Body of pancreas (tissue), 4 donors: ENCODE measurements at regions not wholly inside any gene's neighbourhood (a gene's known extent, or its start where the extent isn't known, plus 50 kb on each side); places are given as distances from the start of the nearest gene placed in this dataset.

Experiments used
- ATAC-seq: fragments of 150-250 bp; one replicate; pipeline ENCODE4 v1.9.1; 2016
- DNase-seq, 4 donors: peaks; one replicate each; pipeline ENCODE4 v3.0.0-alpha.2; 2019
- H3K27ac ChIP-seq, 4 donors: fragments of 200-600 bp; sonication (generic); 1 replicate in 3 of 4; 2 replicates in 1 of 4; pipeline versions ENCODE4 v1.5.1 to v1.6.1; 2016 to 2019; ENCODE audit warnings: mild to moderate bottlenecking in 1 of 4, mixed read lengths in 1 of 4, moderate library complexity in 1 of 4
- H3K27me3 ChIP-seq, 2 donors: fragments of 200-600 bp; sonication (generic); one replicate each; pipeline ENCODE4 v1.6.0; 2016; ENCODE audit warnings: mild to moderate bottlenecking in 1 of 2
- H3K36me3 ChIP-seq, 2 donors: fragments of 200-600 bp; sonication (generic); replicated peaks in 1 of 2; 2 replicates each; pipeline ENCODE4 v1.5.1; 2016; ENCODE audit warnings: low read depth in 2 of 2; ENCODE audit not compliant: insufficient read depth in 1 of 2
- H3K4me1 ChIP-seq: fragments of 200-600 bp; sonication (generic); one replicate; pipeline ENCODE4 v1.6.0; 2016
- H3K4me3 ChIP-seq, 2 donors: fragments of 200-600 bp; sonication (generic); 1 replicate in 1 of 2; 2 replicates in 1 of 2; pipeline ENCODE4 v1.5.1; 2016 to 2019
- H3K9me3 ChIP-seq, 3 donors: fragments of 200-600 bp; sonication (generic); 1 replicate in 2 of 3; 2 replicates in 1 of 3; pipeline ENCODE4 v1.5.1; 2016
- POLR2A ChIP-seq, 3 donors: fragments of 450-650 bp; IDR thresholded peaks; one replicate each; pipeline ENCODE4 v1.6.1; 2016; ENCODE audit warnings: antibody characterized with exemption in 3 of 3, mild to moderate bottlenecking in 2 of 3
- WGBS, 2 donors: methylation state at CpG; one replicate each; pipeline ENCODE4 v1.1.5; 2017; 5-methylcytosine and 5-hydroxymethylcytosine counted together
- intact Hi-C: fragments of 100-400 bp; cut with DNase I; formaldehyde crosslinking; loops from one replicate; pipeline ENCODE4 v1.15.1; 2023
- TF ChIP-seq, protein P1 (sequence below), 7 experiments: fragments of 450-650 bp in 4 of 7; fragments of 200-600 bp in 3 of 7; sonication (generic) in 3 of 7; IDR thresholded peaks; one replicate each; pipeline ENCODE4 v1.5.1; 2016 to 2019; ENCODE audit warnings: antibody characterized with exemption in 7 of 7

DNA sequence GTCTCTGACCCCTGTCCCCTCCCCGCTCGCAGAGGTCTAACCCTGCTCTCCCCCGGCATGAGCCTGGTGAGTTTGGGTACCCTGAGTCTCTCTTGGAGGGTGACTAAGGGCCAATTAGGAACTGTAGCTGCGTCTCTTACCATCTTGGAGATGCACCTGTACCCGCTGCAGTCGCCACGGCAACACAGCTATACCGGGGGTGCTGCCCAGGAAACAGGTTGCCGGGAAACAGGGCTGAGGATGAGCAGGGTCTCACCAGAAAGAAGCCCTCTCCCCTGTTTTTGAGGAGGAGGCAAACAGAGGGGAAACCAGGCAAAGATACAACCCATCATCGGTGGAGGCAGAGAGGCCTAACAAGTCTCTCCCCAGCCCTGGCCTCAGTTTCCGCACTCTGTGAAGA, 140.2 kb downstream of the TMEM132E start:
- Histone ChIP-seq H3K9me3 (no peaks in the 10 kb centered on the region), H3K27ac (no peak overlapping the region), H3K36me3 (no peaks in the 10 kb centered on the region), H3K4me3 (no peak overlapping the region), H3K27me3 (no peaks in the 10 kb centered on the region), H3K4me1 (peaks cover 5% of the 10 kb centered on the region)
- ATAC-seq (no peak), DNase-seq (no peak)
- TF ChIP-seq POLR2A (IDR thresholded peaks at IDR 0.05) = no peak
- TF ChIP-seq, protein P1, sequence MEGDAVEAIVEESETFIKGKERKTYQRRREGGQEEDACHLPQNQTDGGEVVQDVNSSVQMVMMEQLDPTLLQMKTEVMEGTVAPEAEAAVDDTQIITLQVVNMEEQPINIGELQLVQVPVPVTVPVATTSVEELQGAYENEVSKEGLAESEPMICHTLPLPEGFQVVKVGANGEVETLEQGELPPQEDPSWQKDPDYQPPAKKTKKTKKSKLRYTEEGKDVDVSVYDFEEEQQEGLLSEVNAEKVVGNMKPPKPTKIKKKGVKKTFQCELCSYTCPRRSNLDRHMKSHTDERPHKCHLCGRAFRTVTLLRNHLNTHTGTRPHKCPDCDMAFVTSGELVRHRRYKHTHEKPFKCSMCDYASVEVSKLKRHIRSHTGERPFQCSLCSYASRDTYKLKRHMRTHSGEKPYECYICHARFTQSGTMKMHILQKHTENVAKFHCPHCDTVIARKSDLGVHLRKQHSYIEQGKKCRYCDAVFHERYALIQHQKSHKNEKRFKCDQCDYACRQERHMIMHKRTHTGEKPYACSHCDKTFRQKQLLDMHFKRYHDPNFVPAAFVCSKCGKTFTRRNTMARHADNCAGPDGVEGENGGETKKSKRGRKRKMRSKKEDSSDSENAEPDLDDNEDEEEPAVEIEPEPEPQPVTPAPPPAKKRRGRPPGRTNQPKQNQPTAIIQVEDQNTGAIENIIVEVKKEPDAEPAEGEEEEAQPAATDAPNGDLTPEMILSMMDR (IDR thresholded peaks at IDR 0.05) = no peak
- 68 to 72% methylated on average over 11 of the region's 11 CpGs for WGBS, 2 donors
- intact Hi-C loops = no loop called here

DNA sequence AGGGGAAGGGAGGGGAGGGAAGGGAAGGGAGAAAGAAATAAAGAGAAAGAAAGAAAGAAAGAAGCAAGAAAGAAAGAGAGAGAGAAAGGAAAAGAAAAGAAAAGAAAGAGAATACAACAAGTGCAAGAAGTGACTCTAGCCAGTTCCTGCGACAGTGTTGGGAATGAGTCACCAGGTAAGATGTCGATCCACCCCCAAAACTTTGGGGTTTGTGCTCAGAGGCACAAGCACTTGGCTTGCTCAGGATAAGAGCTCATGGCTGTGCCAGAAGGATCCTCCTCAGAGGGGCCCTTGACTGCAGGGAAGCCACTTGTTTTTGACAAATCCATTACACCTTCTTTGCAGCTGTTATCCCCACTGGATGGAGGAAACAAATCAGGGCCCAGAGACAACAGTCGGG, 137.7 kb downstream of the TMEM132E start:
- no peak for ATAC-seq
- intact Hi-C loops = no loop called here
- H3K4me1 ChIP-seq = peaks cover 5% of the 10 kb centered on the region
- TF ChIP-seq POLR2A (IDR thresholded peaks at IDR 0.05) = no peak
- TF ChIP-seq, protein P1 (IDR thresholded peaks at IDR 0.05) = no peak
- no peaks in the 10 kb centered on the region for H3K27me3 ChIP-seq
- no peak overlapping the region for H3K4me3 ChIP-seq
- 30 to 46% methylated on average over 3 of the region's 3 CpGs for WGBS, 2 donors
- H3K9me3 ChIP-seq = no peaks in the 10 kb centered on the region
- H3K27ac ChIP-seq = no peak overlapping the region
- H3K36me3 ChIP-seq = no peaks in the 10 kb centered on the region
- DNase-seq = no peak

DNA sequence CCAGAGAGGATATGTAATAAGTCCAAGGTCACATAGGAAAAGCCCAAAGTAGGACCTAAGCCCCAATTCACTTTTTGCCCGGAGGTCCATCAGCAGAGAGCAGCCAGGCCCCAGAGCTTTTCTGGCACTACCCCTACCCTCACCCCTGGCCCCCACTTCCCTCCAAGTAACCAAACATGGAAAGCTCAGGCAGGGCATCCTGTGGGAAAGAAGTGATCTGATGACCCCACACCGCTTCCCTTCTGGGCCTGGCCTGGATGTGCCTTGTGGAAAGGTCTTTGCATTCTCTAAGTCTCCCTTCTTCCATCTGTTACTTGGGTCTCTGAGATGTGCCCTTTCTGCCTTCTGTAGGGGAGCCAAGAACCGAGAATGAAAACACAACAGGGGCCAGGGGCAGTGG, 136.9 kb downstream of the TMEM132E start:
- H3K9me3 ChIP-seq = no peaks in the 10 kb centered on the region
- no peaks in the 10 kb centered on the region for H3K4me1 ChIP-seq
- DNase-seq = no peak
- no peaks in the 10 kb centered on the region for H3K36me3 ChIP-seq
- no peak overlapping the region for H3K27ac ChIP-seq
- no peak for TF ChIP-seq POLR2A (IDR thresholded peaks at IDR 0.05)
- TF ChIP-seq, protein P1 (IDR thresholded peaks at IDR 0.05) = no peak
- no peak overlapping the region for H3K4me3 ChIP-seq
- intact Hi-C loops = no loop called here
- no peak for ATAC-seq
- H3K27me3 ChIP-seq = no peaks in the 10 kb centered on the region
- WGBS, 2 donors = 73 to 81% methylated on average over 3 of the region's 3 CpGs

DNA sequence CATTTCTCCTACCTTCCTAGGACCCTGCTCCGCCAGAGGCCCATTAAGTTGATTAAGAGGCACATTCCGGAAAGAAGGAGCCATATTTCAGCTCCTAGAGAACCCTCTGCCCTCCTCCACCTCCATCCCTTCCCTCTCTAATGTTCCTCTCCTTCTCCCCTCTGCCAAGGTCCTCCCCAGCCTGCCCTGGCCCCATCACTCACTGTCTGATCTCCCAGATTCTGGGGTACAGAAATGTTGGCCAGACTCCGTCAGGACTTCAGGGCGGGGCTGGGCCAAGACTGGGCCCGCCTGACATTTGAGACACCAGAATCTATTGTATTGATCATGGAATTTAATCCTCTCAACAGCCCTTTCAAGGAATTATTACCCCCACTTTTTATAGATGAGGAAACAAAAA, 136.1 kb downstream of the TMEM132E start:
- H3K4me3 ChIP-seq = no peak overlapping the region
- no peaks in the 10 kb centered on the region for H3K4me1 ChIP-seq
- WGBS, 2 donors = 75 to 76% methylated on average over 5 of the region's 5 CpGs
- no peak overlapping the region for H3K27ac ChIP-seq
- TF ChIP-seq POLR2A (IDR thresholded peaks at IDR 0.05) = no peak
- TF ChIP-seq, protein P1 (IDR thresholded peaks at IDR 0.05) = no peak
- DNase-seq = no peak
- H3K27me3 ChIP-seq = no peaks in the 10 kb centered on the region
- no peaks in the 10 kb centered on the region for H3K36me3 ChIP-seq
- H3K9me3 ChIP-seq = no peaks in the 10 kb centered on the region
- no peak for ATAC-seq
- intact Hi-C loops = no loop called here

DNA sequence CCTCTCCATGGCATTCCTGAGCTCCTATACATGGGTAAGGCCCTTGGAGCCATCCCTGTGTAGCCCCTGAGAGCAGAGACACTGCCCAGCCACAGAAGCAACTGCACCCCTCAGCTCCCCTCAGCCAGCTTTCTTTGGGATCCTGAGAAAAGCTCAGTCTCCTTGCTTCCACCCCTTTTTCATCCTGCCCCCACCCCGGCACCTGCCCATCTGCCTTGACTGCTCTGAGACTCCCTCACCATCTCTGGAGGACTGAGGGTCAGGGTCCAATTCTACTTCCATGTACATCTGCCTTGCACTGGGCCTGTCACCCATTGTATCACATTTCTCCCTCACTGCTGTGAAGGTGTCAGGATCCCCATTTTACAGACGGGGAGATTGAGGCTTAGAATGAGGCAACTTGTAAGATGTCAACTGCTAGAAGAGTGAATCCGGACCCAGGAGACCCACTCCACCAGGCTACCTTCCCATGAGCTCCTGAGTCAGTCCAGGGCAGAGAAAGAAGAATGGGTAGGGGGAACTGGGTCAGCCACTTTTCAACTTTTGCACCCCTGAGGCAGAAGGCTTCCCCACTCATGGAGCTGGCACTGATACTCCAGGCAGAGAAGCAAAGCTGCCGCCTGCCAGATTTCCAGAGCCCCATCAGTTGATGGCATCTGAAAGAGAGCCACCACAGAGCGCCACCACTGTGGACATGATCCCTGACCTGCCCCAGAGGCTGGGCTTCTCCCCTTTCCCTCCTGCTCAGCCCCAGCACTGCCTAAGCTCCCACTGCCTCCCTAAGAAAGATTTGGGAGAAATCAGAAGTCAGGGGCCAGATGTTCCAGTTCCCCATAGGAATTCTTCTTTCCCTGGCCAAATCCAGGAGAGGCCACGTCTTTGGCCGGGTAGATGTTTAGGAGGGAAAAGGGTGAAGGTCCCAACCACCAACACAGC, 135.4 kb downstream of the TMEM132E start:
- DNase-seq (no peak), ATAC-seq (no peak)
- 64 to 65% methylated on average over 5 to 7 of the region's 7 CpGs for WGBS, 2 donors
- Histone ChIP-seq H3K4me1 (no peaks in the 10 kb centered on the region), H3K4me3 (no peak overlapping the region), H3K9me3 (no peaks in the 10 kb centered on the region), H3K27me3 (no peaks in the 10 kb centered on the region), H3K36me3 (no peaks in the 10 kb centered on the region), H3K27ac (no peak overlapping the region)
- no peak for TF ChIP-seq POLR2A (IDR thresholded peaks at IDR 0.05)
- TF ChIP-seq, protein P1 (IDR thresholded peaks at IDR 0.05) = no peak
- intact Hi-C loops = no loop called here
